Stomach (tissue), 4 donors: ENCODE measurements at regions not wholly inside any gene's neighbourhood (a gene's known extent, or its start where the extent isn't known, plus 50 kb on each side); places are given as distances from the start of the nearest gene placed in this dataset.

Experiments used
- CTCF ChIP-seq, 7 experiments: fragments of 450-650 bp in 4 of 7; fragments of 200-600 bp in 3 of 7; sonication (generic) in 3 of 7; IDR thresholded peaks; one replicate each; pipeline ENCODE4 v1.5.1; 2016 to 2019; ENCODE audit warnings: antibody characterized with exemption in 7 of 7, control low read depth in 2 of 7, mild to moderate bottlenecking in 1 of 7
- POLR2A ChIP-seq, 4 donors: fragments of 450-650 bp; IDR thresholded peaks; one replicate each; pipeline ENCODE4 v1.6.1; 2016; ENCODE audit warnings: antibody characterized with exemption in 4 of 4, control low read depth in 2 of 4, mild to moderate bottlenecking in 1 of 4, moderate library complexity in 1 of 4
- POLR2AphosphoS5 ChIP-seq, 3 donors: sonication (generic); formaldehyde crosslinking; IDR thresholded peaks; one replicate each; pipeline ENCODE4 v1.6.1; 2016; ENCODE audit warnings: antibody characterized with exemption in 3 of 3

DNA sequence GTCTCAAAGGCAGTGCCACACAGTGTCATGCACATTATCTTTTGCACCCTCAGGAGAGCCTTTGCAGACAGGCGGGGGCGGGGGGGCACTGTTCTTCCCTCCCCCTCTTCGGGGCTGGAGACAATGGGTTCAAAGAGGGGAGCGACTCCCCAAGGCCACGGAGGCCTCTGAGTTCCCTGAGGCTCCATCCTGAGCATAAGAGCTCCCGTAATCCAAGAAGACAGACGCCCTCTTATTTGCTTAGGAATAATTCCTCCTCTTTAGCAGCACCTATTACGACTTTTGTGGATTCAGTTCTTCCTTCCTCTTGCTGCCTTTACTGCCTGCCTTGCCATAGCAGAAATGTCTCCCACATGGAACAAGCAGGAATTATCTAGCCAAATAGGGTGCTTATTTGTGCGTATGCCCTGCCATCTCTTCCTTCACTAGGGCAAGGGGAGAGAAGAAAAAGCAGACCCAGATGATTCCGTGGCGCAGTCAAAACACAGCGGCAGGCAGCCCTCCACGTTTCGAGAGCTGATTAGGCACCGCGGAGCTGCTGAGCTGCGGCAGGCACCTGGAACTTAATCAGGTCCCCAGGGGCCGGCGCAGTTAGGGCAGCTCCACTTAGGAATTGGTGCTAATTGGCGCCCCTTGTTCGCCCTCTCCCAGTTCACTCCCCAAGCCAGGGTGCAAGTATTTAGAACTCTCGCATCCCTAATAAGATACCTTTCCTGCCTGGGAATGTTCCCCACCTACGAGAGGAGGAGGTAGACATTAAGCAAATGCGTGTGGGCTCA lies 233.4 kb upstream of the MYT1L start:
- TF ChIP-seq CTCF (IDR thresholded peaks at IDR 0.05) (no peak), POLR2A (IDR thresholded peaks at IDR 0.05) (no peak), POLR2AphosphoS5 (IDR thresholded peaks at IDR 0.05) (no peak)
